HG03432 (cell line): ENCODE measurements at regions not wholly inside any gene's neighbourhood (a gene's known extent, or its start where the extent isn't known, plus 50 kb on each side); places are given as distances from the start of the nearest gene placed in this dataset.
A peak's percentile ranks its signal among the peaks of the same experiment; 100 is the strongest.

Experiments
- ATAC-seq: cut with Tn5 transposase; IDR thresholded peaks from one replicate; pipeline ENCODE4 v1.9.1; 2021; ENCODE audit warnings: mild to moderate bottlenecking, moderate library complexity; ENCODE audit not compliant: unreplicated experiment

DNA sequence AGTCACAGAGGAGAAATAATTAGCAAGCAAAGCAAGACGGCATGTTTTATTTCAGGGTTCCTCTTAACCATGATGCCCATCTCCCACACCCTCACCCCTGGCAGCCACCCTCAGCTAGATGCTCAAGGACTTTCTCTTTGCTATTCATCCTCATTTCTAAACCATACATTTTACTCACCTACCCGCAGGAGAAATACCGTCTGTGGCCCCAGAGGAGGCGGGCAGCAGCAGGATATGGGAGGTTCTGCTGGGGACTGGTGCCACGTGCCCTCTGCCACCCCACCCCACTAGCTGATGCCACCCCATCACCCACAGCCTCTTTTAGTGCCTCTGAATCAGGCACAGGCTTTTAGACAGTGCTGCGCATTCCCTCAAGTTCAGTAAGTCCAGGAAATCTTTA is 168.7 kb upstream of the ITGB1 start:
- ATAC-seq = no peak

- no peak for ATAC-seq
These were observed 167.8 kb upstream of the ITGB1 start for GRCh38 chr10:33125522-33126517.

- ATAC-seq = no peak
These were observed 167.1 kb upstream of the ITGB1 start for GRCh38 chr10:33125111-33125510.

- no peak for ATAC-seq
These were observed 165.7 kb upstream of the ITGB1 start for GRCh38 chr10:33123680-33124079.

DNA sequence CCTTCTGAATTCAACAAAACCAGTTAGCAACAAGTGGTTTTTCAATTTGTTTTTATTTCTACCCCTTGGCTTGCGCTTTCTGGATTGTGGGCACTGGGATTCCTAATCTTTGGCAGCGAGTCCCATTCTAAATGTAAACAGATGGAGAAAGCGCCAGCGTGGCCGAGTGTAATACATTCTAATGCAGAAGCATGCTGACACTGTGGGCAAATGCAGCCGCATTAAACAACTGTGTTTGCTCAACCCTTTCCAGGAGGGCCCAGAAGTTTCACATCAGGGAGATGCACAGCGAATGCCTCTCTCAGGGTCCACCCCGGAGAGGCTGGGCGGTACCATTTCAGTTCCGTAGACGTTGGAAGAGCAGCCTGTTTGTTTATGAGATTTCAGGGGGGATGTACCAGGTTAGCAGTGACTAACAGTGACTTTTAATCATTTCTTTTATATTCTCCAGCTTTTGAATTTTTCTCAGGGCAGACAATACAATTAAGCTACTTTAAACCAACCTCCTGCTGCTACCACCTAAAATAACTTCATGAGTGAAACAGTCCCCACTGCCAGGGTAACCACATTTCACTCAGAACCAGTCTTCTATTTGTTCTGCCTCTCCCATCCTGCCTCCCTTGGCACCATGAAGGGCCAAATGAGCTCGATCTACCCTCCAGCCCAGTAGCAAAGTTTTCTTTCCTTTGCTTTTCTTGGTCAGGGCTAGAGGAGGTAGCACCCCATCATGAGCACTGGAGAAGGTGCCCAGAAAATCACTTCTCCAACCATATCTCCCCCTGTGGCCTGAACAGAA is 164.2 kb upstream of the ITGB1 start:
- ATAC-seq = no peak

DNA sequence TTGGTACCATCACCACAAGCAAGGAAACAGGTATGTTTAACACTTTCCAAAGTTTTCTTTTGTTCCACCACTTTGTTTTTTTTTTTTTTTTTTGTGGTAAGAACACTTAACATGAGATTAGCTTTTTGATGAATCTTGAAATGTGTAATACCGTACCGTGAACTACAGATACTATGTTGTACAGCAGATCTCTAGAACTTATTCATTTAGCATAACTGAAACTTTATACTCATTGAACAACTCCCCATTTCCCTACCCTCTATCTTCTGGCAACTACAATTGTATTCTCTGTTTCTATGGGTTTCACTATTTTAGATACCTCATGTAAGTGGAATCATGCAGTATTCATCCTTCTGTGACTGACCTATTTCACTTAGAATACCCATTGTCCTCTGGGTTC is 162.7 kb upstream of the ITGB1 start:
- peak; percentile 52 for ATAC-seq

DNA sequence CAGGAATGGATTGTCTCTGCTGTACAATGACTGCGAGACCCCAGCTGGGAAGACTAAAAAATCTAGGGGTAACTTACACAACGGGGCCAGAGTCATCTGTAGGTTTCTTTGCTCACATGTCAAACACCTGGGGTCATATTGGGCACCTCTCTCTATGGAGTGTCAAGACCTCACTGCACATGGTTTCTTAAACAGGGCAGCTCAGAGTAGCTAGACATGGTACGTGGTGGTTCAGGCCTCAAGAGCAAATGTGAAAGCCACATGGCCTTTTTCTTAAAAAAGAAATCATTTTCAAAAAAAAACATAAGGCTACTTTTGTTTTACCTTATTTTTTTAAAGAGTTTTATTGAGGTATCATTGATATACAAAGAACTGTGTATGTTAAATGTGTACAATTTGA is 162.2 kb upstream of the ITGB1 start:
- no peak for ATAC-seq

GRCh38 chr10:33117816-33118215 is 159.8 kb upstream of the ITGB1 start:
- ATAC-seq = peak; percentile 34

DNA sequence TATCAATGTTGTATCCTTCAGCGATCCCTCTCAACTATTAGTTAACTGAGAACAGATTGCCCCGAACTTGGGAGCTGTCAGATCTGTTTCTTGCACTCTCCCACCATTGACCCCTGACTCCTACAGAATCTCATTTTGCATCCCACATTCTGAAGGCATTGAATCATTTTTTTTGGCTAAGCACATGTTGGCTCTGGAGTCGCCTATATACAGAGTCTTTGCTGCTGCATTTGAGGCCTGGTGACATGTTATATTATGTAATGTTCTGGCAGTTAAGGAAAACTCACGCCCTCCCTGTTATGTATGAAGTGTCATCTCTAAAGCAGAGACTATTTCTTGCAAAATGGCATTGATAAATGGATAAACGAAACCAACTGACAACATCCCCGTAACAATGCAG is 159.2 kb upstream of the ITGB1 start:
- no peak for ATAC-seq

DNA sequence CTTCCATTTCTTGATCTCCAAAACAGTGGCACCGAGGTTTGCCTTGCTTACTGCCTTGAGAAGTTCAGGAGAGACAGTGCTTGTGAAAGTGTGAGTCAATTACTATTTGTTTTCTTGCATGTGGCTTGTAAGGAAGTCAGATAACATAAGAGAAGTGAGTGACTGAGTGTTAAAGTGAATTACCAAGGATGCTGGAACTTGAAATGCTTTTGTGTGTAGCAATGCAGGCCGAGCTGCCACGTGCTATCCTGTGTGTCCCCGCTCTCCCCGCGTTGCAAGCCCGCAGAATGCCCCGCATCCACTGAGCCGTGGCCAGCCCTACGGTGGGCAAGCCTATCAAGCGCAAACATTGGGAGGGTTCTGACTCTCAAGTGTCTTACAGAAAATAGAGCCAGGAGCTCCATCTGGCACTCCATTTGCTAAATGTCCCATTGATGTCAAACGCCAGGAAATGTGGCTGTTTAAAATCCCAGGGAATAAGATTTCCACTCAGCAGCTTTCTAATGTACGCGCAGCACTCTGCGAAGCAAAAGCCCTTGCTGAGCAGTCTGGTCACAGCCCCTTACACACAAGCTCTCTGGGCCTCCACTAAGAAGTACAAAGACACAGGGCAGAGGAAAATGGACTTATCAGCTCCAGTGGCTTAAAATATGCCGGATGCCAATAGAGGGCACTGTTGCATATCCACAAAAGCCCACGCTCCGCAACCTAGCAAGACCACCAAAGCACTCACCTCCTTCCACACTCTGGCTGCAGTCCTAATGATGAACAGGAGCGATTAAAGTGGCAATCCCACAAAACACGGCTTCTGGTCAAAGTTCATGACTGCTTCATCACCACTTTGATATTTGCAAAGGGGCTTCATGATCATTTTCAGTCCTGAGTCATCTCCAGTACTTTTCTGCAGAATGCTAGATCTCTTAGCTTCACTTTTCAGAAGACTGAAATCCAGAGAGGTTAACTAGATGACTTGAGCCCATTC is 158.0 kb upstream of the ITGB1 start:
- ATAC-seq = no peak

GRCh38 chr10:33114451-33114952 is 156.5 kb upstream of the ITGB1 start:
- no peak for ATAC-seq

GRCh38 chr10:33113466-33113865 is 155.4 kb upstream of the ITGB1 start:
- ATAC-seq = no peak

- no peak for ATAC-seq
These were observed 154.9 kb upstream of the ITGB1 start for GRCh38 chr10:33112831-33113455.

GRCh38 chr10:33111488-33112051 is 153.5 kb upstream of the ITGB1 start:
- peak; percentile 48 for ATAC-seq

DNA sequence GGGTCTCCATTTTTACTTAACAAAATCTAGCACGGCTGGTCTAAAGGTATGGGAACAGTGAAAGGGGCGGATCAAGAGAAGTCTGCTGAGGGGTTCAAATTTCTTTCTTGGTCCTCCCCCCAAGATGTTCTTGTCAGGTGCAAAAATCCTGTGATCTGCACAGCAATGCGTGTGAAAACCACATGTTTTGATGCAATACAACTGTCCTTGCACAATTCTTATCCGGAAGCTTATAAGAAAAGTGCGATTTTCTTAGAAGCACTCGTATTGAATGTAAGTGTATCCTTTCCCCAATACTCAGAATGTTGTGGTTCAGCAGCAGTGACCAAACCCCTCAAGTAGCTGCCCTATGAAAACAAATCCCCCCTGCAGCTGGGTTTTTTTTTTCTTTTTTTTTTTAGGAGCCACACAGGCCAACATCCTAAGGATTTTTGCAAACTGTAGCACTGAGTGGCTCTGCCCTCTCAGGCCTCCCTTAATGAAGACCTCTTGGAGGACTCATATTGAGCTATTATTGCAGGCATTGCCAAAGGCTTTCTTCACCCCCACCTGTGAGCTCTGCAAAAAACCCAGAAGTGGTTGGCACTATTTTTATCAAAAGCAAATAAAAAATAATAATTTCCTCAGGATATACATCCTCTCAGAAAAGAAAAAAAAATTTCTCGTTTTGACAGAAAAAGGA is 151.9 kb upstream of the ITGB1 start:
- ATAC-seq = no peak

GRCh38 chr10:33109384-33109783 is 151.4 kb upstream of the ITGB1 start:
- no peak for ATAC-seq

DNA sequence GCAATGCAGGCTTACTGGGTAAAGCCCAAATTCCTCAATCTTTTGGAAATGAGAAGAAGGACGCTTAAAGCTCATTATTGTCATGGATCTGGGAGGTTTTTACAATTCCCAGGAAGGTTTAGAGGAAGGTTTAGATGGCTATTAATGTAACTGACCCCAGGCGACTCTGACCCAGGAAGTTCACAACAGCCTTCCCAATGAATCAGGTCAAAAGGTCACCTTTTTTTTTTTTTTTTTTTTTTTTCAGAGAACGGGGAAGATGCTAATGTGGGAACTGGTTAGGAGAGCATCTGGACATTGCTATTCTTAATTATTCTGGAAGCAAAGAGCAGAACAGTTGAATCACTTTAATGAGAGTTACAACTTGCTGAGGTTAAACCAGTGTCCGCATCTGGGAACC is 149.9 kb upstream of the ITGB1 start:
- ATAC-seq = no peak

- ATAC-seq = no peak
These were observed 148.7 kb upstream of the ITGB1 start for GRCh38 chr10:33106767-33107166.

GRCh38 chr10:33103863-33104379 is 145.9 kb upstream of the ITGB1 start:
- no peak for ATAC-seq
